ENCODE measurements at regions not wholly inside any gene's neighbourhood (a gene's known extent, or its start where the extent isn't known, plus 50 kb on each side); places are given as distances from the start of the nearest gene placed in this dataset.

GRCh38 chr21:35512346-35512745 lies 463.2 kb upstream of the RUNX1 start:
- TF ChIP-seq CTCF (IDR thresholded peaks at IDR 0.05; ENCODE audit: low read depth, low read length), result no peak
- TF ChIP-seq POLR2A (IDR thresholded peaks at IDR 0.05; ENCODE audit: extremely low read depth, insufficient read length), result no peak
